ENCODE measurements at regions not wholly inside any gene's neighbourhood (a gene's known extent, or its start where the extent isn't known, plus 50 kb on each side); places are given as distances from the start of the nearest gene placed in this dataset.

GRCh38 chr1:84089465-84089864 lies 54.6 kb upstream of the PRKACB start (continued):
- TF ChIP-seq ATF3 (IDR thresholded peaks at IDR 0.05) (peak; percentile 60), ATF3 (CRISPR knock-in tag; conservative IDR thresholded peaks at IDR 0.05) (no peak), ZKSCAN3 (CRISPR knock-in tag; IDR thresholded peaks at IDR 0.05) (no peak), NFIC (IDR thresholded peaks at IDR 0.05) (peak; percentile 78), ZNF217 (CRISPR knock-in tag; IDR thresholded peaks at IDR 0.05) (no peak), TRIM24 (IDR thresholded peaks at IDR 0.05) (no peak), HNRNPL (IDR thresholded peaks at IDR 0.05; ENCODE audit: low read depth, low read length) (no peak), RNF2 (IDR thresholded peaks at IDR 0.05) (no peak), PHF21A (IDR thresholded peaks at IDR 0.05; ENCODE audit: borderline replicate concordance, low read depth) (no peak), MAZ (CRISPR knock-in tag; conservative IDR thresholded peaks at IDR 0.05 in 1 of 2, IDR thresholded peaks at IDR 0.05 in 1 of 2) (no peak), ZNF324 (CRISPR knock-in tag; IDR thresholded peaks at IDR 0.05) (no peak), SMARCA4 (IDR thresholded peaks at IDR 0.05) (0 out of 2 replicates have a peak, but pooled peaks have one; percentile 28), CBFA2T3 (IDR thresholded peaks at IDR 0.05) (peak; percentile 51), ZNF347 (CRISPR knock-in tag; IDR thresholded peaks at IDR 0.05; ENCODE audit: low read depth) (no peak), MLX (CRISPR knock-in tag; conservative IDR thresholded peaks at IDR 0.05) (no peak), SOX6 (IDR thresholded peaks at IDR 0.05) (peak; percentile 45; the same call in 1 of the 2 replicates), DPF2 (IDR thresholded peaks at IDR 0.05) (peak; percentile 28; the same call in 1 of the 2 replicates), GTF2F1 (IDR thresholded peaks at IDR 0.05; ENCODE audit: low read depth, low read length) (no peak)

Data from K562 (cell line).